Naive thymus-derived CD4-positive, alpha-beta T cell (primary cell): ENCODE measurements at regions not wholly inside any gene's neighbourhood (a gene's known extent, or its start where the extent isn't known, plus 50 kb on each side); places are given as distances from the start of the nearest gene placed in this dataset.

Experiments used
- ATAC-seq: fragments of 150-1000 bp; cut with Tn5 transposase; 2 replicates; pipeline ENCODE4 v1.10.0; 2021; ENCODE audit warnings: mild to moderate bottlenecking, moderate library complexity
- CTCF ChIA-PET: fragments of 350-600 bp; sonication (Branson Sonifier 250); formaldehyde crosslinking; loops from one replicate; lab custom pipeline; 2021; ENCODE audit warnings: antibody characterized with exemption; lab: Charles Lee
- POLR2A ChIA-PET: fragments of 350-600 bp; sonication (Branson Sonifier 250); formaldehyde crosslinking; loops from one replicate; lab custom pipeline; 2021; ENCODE audit warnings: antibody characterized with exemption, inconsistent platforms; lab: Charles Lee
- DNase-seq, 9 donors: peaks; one replicate each; pipeline versions ENCODE4 v3.0.0 to v3.0.0-alpha.2; 2020 to 2022; ENCODE audit warnings: mixed read lengths in 1 of 9
- H3K27ac ChIP-seq: one replicate; pipeline ENCODE4 v1.7.0; 2013; ENCODE audit warnings: mild to moderate bottlenecking, low read depth, low read length, moderate library complexity
- H3K27me3 ChIP-seq, 2 donors: one replicate each; pipeline ENCODE4 v1.7.0; 2013; ENCODE audit warnings: low read length in 2 of 2, mild to moderate bottlenecking in 2 of 2, moderate library complexity in 2 of 2; ENCODE audit not compliant: control insufficient read depth in 2 of 2, insufficient read depth in 2 of 2
- H3K36me3 ChIP-seq, 3 experiments: 1 replicate in 2 of 3; 2 replicates in 1 of 3; pipeline ENCODE4 v1.7.0; 2013; ENCODE audit warnings: low read length in 3 of 3, mild to moderate bottlenecking in 3 of 3, moderate library complexity in 1 of 3; ENCODE audit not compliant: insufficient read depth in 3 of 3, control insufficient read depth in 2 of 3
- H3K4me1 ChIP-seq, 2 donors: one replicate each; pipeline ENCODE4 v1.7.0; 2013; ENCODE audit warnings: low read length in 2 of 2, mild to moderate bottlenecking in 2 of 2, moderate library complexity in 1 of 2; ENCODE audit not compliant: control insufficient read depth in 2 of 2, insufficient read depth in 2 of 2
- H3K4me3 ChIP-seq: 2 replicates; pipeline ENCODE4 v1.7.0; 2013; ENCODE audit warnings: mild to moderate bottlenecking, low read length
- H3K9me3 ChIP-seq, 3 experiments: 1 replicate in 2 of 3; 2 replicates in 1 of 3; pipeline ENCODE4 v1.7.0; 2013; ENCODE audit warnings: low read length in 3 of 3; ENCODE audit not compliant: control insufficient read depth in 2 of 3
- H3K27ac Mint-ChIP-seq, 9 donors: one replicate each; pipeline ENCODE4 v1.8.0; 2020 to 2022; ENCODE audit warnings: mixed read lengths in 9 of 9, mild to moderate bottlenecking in 8 of 9, moderate library complexity in 5 of 9, inconsistent platforms in 2 of 9
- H3K27me3 Mint-ChIP-seq, 5 donors: one replicate each; pipeline ENCODE4 v1.8.0; 2021 to 2022; ENCODE audit warnings: mixed read lengths in 5 of 5, mild to moderate bottlenecking in 1 of 5
- H3K36me3 Mint-ChIP-seq, 5 donors: one replicate each; pipeline ENCODE4 v1.8.0; 2020 to 2022; ENCODE audit warnings: mixed read lengths in 5 of 5, mild to moderate bottlenecking in 3 of 5, inconsistent platforms in 1 of 5
- H3K4me1 Mint-ChIP-seq, 7 donors: one replicate each; pipeline ENCODE4 v1.8.0; 2020 to 2022; ENCODE audit warnings: mixed read lengths in 7 of 7, mild to moderate bottlenecking in 3 of 7, inconsistent platforms in 1 of 7
- H3K4me3 Mint-ChIP-seq, 10 donors: one replicate each; pipeline ENCODE4 v1.8.0; 2020 to 2022; ENCODE audit warnings: mild to moderate bottlenecking in 10 of 10, mixed read lengths in 10 of 10, moderate library complexity in 6 of 10, inconsistent platforms in 2 of 10
- H3K9me3 Mint-ChIP-seq, 11 donors: one replicate each; pipeline ENCODE4 v1.8.0; 2020 to 2022; ENCODE audit warnings: mixed read lengths in 11 of 11, mild to moderate bottlenecking in 4 of 11, inconsistent platforms in 1 of 11, moderate library complexity in 1 of 11
- intact Hi-C, 2 donors: fragments of 100-400 bp; cut with micrococcal nuclease; formaldehyde crosslinking; loops; one replicate each; pipeline ENCODE4 v1.15.1; 2023

- POLR2A ChIA-PET = no interaction called here
- Histone ChIP-seq H3K36me3 (no peaks in the 10 kb centered on the region), H3K27me3 (no peaks in the 10 kb centered on the region), H3K27ac (no peak overlapping the region), H3K4me3 (no peak overlapping the region), H3K4me1 (no peaks in the 10 kb centered on the region), H3K9me3 (no peaks in the 10 kb centered on the region)
- Mint-ChIP-seq H3K27me3 (no peaks in the 10 kb centered on the region), H3K36me3 (no peaks in the 10 kb centered on the region), H3K4me3 (no peak overlapping the region), H3K4me1 (no peaks in the 10 kb centered on the region), H3K27ac (no peak overlapping the region), H3K9me3 (peaks cover 0 to 5% (median 0%) of the 10 kb centered on the region in 11 donors)
- CTCF ChIA-PET = interaction anchor here (0.6 kb wide), 2 partner anchors 97 to 258 kb away, joined by 3 read pairs; no protein-coding TSS in a partner anchor
- DNase-seq (no peak), ATAC-seq (no peak)
- intact Hi-C loops = no loop called here
Measured at GRCh38 chr14:39851202-39851601, 419.0 kb upstream of the FBXO33 start.

GRCh38 chr14:39847852-39848251, 415.6 kb upstream of the FBXO33 start:
- intact Hi-C loops = no loop called here
- H3K4me3 ChIP-seq = no peak overlapping the region
- POLR2A ChIA-PET = no interaction called here
- no peaks in the 10 kb centered on the region for H3K36me3 ChIP-seq
- Mint-ChIP-seq H3K36me3 (no peaks in the 10 kb centered on the region), H3K4me1 (no peaks in the 10 kb centered on the region), H3K4me3 (no peak overlapping the region), H3K27ac (no peak overlapping the region), H3K27me3 (no peaks in the 10 kb centered on the region), H3K9me3 (peaks cover 0 to 3% (median 0%) of the 10 kb centered on the region in 11 donors)
- no peaks in the 10 kb centered on the region for H3K4me1 ChIP-seq
- CTCF ChIA-PET = no interaction called here
- DNase-seq (no peak), ATAC-seq (no peak)
- no peak overlapping the region for H3K27ac ChIP-seq
- no peaks in the 10 kb centered on the region for H3K9me3 ChIP-seq
- no peaks in the 10 kb centered on the region for H3K27me3 ChIP-seq

- intact Hi-C loops = no loop called here
- Histone ChIP-seq H3K9me3 (no peaks in the 10 kb centered on the region), H3K4me1 (no peaks in the 10 kb centered on the region), H3K27ac (no peak overlapping the region), H3K4me3 (no peak overlapping the region), H3K27me3 (no peaks in the 10 kb centered on the region), H3K36me3 (no peaks in the 10 kb centered on the region)
- Mint-ChIP-seq H3K4me3 (no peak overlapping the region), H3K36me3 (no peaks in the 10 kb centered on the region), H3K4me1 (no peaks in the 10 kb centered on the region), H3K9me3 (peaks cover 0 to 3% (median 0%) of the 10 kb centered on the region in 11 donors), H3K27ac (no peak overlapping the region), H3K27me3 (no peaks in the 10 kb centered on the region)
- CTCF ChIA-PET = no interaction called here
- ATAC-seq (no peak), DNase-seq (no peak)
- POLR2A ChIA-PET = no interaction called here
Measured at GRCh38 chr14:39847194-39847593, 415.0 kb upstream of the FBXO33 start.

GRCh38 chr14:39843881-39844280, 411.6 kb upstream of the FBXO33 start:
- Mint-ChIP-seq H3K4me3 (no peak overlapping the region), H3K27me3 (no peaks in the 10 kb centered on the region), H3K36me3 (peaks cover 0 to 3% (median 0%) of the 10 kb centered on the region in 5 donors), H3K27ac (no peak overlapping the region), H3K9me3 (peaks cover 0 to 7% (median 2%) of the 10 kb centered on the region in 11 donors), H3K4me1 (no peaks in the 10 kb centered on the region)
- Histone ChIP-seq H3K27me3 (no peaks in the 10 kb centered on the region), H3K4me1 (no peaks in the 10 kb centered on the region), H3K36me3 (no peaks in the 10 kb centered on the region), H3K9me3 (no peaks in the 10 kb centered on the region), H3K4me3 (no peak overlapping the region), H3K27ac (no peak overlapping the region)
- POLR2A ChIA-PET = no interaction called here
- DNase-seq = no peak
- ATAC-seq = no peak
- intact Hi-C loops = no loop called here
- CTCF ChIA-PET = no interaction called here

- ATAC-seq (no peak), DNase-seq (no peak)
- Mint-ChIP-seq H3K4me3 (no peak overlapping the region), H3K36me3 (peaks cover 0 to 3% (median 0%) of the 10 kb centered on the region in 5 donors), H3K4me1 (no peaks in the 10 kb centered on the region), H3K27ac (no peak overlapping the region), H3K9me3 (peaks cover 0 to 7% (median 2%) of the 10 kb centered on the region in 11 donors), H3K27me3 (no peaks in the 10 kb centered on the region)
- H3K9me3 ChIP-seq = no peaks in the 10 kb centered on the region
- H3K4me3 ChIP-seq = no peak overlapping the region
- H3K36me3 ChIP-seq = no peaks in the 10 kb centered on the region
- POLR2A ChIA-PET = no interaction called here
- H3K27ac ChIP-seq = no peak overlapping the region
- CTCF ChIA-PET = no interaction called here
- H3K4me1 ChIP-seq = no peaks in the 10 kb centered on the region
- H3K27me3 ChIP-seq = no peaks in the 10 kb centered on the region
- intact Hi-C loops = no loop called here
Measured at GRCh38 chr14:39841088-39841487, 408.9 kb upstream of the FBXO33 start.

GRCh38 chr14:39827901-39828655, 395.8 kb upstream of the FBXO33 start:
- no peak overlapping the region for H3K4me3 ChIP-seq

More at GRCh38 chr14:39827901-39828655, 395.8 kb upstream of the FBXO33 start:
- POLR2A ChIA-PET = no interaction called here
- Histone ChIP-seq H3K27me3 (no peaks in the 10 kb centered on the region), H3K4me1 (no peaks in the 10 kb centered on the region), H3K9me3 (no peaks in the 10 kb centered on the region), H3K36me3 (no peaks in the 10 kb centered on the region), H3K27ac (no peak overlapping the region)
- Mint-ChIP-seq H3K27me3 (peaks cover 0 to 6% (median 0%) of the 10 kb centered on the region in 5 donors), H3K4me3 (no peak overlapping the region), H3K4me1 (no peaks in the 10 kb centered on the region), H3K9me3 (peaks cover 0 to 16% (median 6%) of the 10 kb centered on the region in 11 donors), H3K27ac (no peak overlapping the region), H3K36me3 (peaks cover 0 to 5% (median 3%) of the 10 kb centered on the region in 5 donors)
- DNase-seq (no peak), ATAC-seq (no peak)
- CTCF ChIA-PET = no interaction called here
- intact Hi-C loops = no loop called here
